Adipose tissue (tissue), 3 donors: ENCODE measurements at regions not wholly inside any gene's neighbourhood (a gene's known extent, or its start where the extent isn't known, plus 50 kb on each side); places are given as distances from the start of the nearest gene placed in this dataset.
"Not testable (repeated sequence)": the region's sequence is repeated elsewhere in the genome, so short reads cannot be mapped to it uniquely, and the experiment has no call there.

ENCODE experiments used
- H3K27ac ChIP-seq: one replicate; pipeline ENCODE4 v1.5.1; 2013; ENCODE audit warnings: low read depth, low read length
- WGBS, 3 donors: extraction: QIAGEN DNeasy Blood & Tissue Kit; methylation state at CpG; one replicate each; pipeline ENCODE4 v1.1.7; 2013; 5-methylcytosine and 5-hydroxymethylcytosine counted together
- donor health status: healthy with polysubstance abuse.
- donor health status: Bipolar disorder and iron deficiency.
- donor health status: healthy.

DNA sequence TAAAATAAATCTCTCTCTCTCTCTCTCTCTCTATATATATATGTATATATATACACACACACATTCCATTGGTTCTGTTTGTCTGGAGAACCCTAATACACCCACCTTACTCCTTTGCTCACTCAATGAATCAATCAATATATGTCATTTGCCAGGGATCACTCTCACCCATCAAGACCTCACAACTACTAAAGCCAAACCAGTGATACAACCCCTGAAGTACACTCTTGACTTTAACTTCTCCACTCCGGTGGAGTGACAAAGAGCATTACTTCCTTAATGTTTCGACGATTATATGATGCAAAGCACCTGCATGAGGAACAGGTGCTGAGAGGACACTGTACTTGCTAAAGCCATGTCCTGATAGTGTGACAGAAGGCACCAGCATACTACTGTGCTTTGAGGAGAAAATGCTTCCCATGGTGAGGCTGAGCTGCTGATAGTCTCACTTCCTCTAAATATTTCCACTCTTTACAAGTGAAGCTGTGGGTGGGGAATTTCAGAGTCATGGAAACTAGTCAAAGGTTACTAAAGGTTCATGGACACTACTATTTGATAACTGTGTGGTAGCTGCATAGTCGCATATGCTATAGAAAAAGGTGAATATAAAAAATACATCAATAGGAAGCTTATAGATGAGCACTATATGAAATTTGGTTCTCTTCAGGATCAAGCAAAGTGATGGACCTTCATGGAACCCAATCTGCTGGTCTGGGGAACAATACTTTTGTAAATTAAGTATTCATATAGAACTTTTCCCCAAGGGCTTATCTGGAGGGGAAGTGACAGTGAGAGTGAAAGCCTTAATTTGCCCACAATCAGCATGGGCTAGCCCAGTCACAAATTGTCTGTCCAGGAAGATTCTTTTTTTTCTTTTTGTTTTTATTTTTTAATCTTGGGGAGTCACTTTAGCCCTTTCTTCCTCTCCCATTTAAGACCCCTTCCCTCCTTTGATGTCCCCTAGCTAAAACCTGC is 141.9 kb upstream of the NEDD9 start:
- 66 to 82% (median 67%) methylated on average over 4 of the region's 4 CpGs for WGBS, 3 donors

DNA sequence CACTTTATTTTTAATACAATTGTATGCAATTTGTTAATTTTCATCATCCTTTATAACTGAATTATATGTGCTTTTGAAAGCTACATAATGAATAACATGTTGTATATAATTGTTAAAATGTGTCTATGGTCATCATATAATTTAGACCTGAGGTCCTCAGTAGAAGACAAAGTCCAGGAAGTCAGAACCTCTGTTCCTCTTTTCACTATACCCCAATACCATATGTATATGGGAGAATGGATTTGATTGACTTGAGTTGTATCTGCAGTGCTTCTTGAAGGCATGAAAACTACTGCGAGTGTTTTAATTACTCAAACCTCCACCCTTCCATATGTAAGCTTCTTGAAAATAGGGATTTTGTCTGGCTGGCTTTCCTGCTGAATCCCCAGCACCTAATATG is 140.7 kb upstream of the NEDD9 start:
- WGBS, 3 donors, result 82 to 98% (median 89%) methylated on average over 1 of the region's 1 CpG
- no peak overlapping the region for H3K27ac ChIP-seq

More for the DNA sequence above, 141.9 kb upstream of the NEDD9 start:
- no peak overlapping the region for H3K27ac ChIP-seq

DNA sequence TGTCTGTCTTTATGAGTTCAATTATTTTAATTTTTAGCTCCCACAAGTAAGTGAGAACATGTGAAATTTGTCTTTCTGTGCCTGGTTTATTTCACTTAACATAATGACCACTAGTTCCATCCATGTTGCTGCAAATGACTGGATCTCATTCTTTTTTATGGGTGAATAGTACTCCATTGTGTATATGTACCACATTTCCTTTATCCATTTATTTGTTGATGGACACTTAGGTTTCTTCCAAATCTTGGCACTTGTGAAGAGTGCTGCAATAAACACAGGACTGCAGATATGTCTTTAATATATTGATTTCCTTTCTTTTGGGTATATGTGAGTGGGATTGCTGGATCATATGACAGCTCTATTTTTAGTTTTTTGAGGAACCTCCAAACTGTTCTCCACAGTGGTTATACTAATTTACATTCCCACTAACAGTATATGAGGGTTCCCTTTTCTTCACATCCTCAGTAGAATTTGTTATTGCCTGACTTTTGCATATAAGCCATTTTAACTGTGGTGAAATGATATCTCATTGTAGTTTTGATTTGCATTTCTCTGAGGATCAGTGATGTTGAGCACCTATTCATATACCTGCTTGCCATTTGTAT is 139.8 kb upstream of the NEDD9 start:
- H3K27ac ChIP-seq, result not testable (repeated sequence)

DNA sequence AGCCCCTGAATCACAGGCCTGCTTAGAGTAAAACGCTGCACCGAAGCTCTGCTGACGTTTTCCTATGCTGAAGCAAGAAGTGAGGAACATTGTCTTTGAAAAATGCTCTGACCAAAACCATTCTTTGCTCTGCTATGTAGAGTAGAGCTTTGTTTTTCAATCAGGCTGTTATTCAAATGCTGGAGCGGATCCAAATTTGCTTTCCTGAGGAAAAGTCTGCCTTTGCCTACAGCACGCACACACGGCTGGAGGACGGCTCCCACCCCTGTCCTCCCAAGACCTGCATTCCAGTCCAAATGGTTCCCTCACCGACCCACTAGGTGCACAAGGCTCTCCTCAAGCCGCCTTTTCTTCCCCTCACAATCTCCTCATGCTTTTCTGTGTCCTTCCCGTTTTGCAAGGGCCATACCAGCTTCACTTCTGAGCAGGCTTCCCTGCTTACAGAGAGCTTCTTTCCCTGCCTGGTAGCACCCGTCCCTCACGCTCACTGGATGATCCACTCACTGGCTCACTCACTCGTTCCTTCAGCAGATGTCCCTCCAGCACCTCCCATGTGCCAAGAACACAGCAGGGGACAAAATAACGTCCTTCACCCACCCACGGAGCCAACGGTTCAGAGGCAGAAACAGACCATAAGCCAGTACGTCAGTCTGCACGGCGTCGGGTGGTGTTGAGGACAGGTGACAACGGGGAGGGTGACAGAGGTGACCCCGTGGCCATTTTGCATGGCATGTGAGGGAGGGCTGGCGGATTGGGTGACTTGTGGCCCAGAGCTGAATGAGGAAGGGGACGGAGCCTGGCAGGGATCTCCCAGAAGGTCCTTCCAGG is 137.9 kb upstream of the NEDD9 start:
- WGBS, 3 donors, result 75 to 78% (median 75%) methylated on average over 24 of the region's 24 CpGs
- H3K27ac ChIP-seq, result no peak overlapping the region

DNA sequence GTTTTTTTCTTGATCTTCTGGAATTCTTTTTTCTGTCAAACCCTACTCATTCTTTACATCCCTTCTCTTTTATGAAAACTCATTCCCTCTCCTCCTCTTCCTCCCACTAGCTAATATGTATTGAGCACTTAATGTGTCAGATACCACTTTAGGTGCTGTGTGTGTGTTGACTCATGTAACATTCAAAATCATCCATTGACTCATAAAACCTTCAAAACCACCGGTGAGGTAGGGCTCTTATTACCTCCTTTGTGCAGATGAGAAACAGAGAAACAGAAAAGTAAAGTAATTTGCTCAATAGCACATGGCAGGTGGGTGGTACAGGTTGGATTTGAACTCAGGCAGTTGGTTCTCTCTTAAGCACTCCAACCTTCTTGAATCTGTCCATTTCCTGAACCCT is 136.3 kb upstream of the NEDD9 start:
- WGBS, 3 donors, result 52 to 81% (median 71%) methylated on average over 1 of the region's 1 CpG
- H3K27ac ChIP-seq, result no peak overlapping the region

DNA sequence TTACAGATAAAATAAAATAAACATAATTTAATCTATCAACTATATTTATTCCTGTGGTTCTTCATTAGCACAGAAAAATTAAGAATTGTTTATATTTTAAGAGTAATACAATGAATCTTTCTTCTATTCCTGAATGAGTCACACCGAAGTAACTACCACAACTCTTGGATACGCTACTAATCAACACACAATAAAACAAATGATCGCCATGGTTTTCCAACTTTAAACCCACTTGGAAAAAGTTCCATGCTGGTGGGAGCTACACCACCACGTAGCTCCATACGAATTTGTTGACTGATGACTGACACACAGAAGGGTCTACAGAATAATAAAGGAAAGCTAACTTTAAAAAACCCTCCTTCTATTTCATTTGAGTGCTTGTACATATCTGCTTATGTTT is 135.8 kb upstream of the NEDD9 start:
- H3K27ac ChIP-seq, result no peak overlapping the region
- 84 to 95% (median 94%) methylated on average over 5 of the region's 5 CpGs for WGBS, 3 donors

DNA sequence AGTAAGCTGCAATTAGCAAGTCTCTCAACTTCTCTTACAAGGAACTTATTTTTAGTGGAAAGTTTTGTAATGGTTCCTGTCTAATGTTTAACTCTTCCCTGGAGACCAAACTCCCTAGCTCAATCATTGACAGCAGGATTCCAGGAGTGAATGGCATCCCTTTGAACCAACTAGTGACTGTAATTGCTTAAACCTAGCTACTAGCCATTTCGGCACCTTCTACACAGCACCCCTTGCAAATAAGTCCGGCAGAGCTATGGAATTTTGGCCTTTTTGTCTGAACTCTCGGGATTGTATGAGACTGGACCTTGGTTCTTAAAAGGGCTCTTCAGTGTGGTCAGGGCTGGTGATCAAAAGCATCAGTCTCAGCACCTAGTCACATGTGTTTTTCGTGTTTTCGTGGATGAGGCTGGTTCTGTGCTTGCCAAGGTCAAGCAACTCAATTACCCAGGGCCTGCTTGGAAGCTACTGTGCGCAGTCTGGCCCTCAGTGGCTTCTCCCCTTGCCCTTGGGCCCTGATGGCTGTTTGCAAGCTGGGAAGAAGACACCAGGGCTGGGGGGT is 135.3 kb upstream of the NEDD9 start:
- WGBS, 3 donors, result 50 to 83% (median 74%) methylated on average over 6 of the region's 6 CpGs
- no peak overlapping the region for H3K27ac ChIP-seq

DNA sequence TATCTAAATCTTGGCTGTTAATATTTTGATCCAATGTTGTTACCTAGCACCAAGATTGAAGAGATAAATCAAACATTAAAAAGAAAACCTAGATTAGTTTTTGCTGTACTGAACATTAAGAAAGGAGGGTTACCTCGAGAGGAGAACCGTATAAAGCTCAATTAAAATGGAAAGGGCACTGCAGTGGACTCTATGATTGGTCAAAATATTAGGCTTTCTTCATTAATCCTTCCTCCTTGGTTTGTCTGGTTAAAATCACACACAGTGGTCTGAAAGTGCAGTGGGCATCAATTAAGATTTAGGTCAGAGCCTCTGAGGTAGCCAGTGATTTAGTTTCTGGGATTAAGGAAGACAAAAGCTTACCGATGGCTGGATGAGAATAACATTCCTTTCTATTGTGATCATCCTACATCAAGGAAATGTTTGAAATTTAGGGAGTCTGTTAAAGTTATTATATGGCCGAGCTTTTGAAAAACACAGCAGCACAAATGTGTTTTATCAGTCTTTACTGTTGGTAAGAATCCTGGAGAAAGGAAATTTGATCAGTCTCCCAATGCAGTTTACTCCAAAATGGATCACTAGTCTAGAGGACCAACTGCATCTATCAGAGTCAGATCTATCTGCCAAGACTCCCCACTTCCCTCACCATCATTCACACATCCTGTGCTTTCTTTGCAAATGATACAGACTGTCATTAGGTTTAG is 134.6 kb upstream of the NEDD9 start:
- WGBS, 3 donors, result 51 to 60% (median 55%) methylated on average over 4 of the region's 4 CpGs
- no peak overlapping the region for H3K27ac ChIP-seq

DNA sequence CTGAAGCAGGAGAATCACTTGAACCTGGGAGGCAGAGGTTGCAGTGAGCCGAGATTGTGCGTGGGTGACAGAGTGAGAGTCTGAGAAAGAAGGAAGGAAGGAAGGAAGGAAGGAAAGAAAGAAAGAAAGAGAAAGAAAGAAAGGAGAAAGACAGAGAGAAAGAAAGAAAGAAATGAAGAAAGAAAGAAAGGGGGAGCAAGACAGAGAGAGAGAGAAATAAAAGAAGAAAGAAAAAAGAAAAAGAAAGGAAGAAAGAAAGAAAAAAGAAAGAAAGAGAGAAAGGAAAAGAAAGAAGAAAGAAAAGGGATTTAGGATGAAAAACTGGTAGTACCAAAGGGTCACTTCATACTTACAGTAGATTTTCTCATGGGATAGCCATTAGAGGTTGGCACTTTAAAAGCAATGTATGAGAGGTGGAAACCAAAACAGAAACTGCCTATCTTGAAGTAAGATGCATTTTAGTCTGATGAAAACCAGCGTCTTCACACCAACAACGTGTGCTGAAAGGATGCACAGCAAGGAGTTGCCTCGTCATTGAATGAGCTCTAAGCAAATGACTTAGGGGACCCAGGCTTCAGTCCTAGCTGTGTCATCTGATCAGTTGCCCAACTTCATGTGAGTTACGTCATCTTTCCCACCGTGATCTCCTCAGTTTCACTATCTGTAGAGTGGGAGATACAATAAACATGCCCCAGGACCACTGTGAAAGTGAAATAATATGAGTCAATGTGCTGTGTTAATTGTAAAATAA is 133.9 kb upstream of the NEDD9 start:
- H3K27ac ChIP-seq, result no peak overlapping the region
- WGBS, 3 donors, result 55 to 81% (median 58%) methylated on average over 7 of the region's 7 CpGs

DNA sequence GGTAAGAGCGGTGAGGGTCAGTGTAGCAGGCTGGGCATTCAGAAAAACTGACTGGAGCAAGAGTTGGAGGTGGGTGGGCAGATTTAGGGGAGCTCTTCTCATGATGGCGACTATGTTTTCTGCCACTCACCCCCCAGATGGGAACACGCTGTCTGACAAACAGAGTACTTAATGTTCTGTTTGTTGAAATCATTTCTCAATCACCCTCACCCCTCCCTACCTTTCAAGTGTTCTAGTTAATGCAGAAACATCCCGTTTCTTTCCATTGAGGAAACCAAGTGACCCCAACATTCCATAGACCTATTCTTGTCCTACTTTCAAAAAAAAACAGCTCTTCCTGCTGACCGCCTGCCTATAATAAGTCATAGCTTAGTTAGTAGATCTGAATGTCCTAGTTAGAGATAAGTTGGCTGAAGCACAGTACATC is 132.5 kb upstream of the NEDD9 start:
- WGBS, 3 donors, result 43 to 58% (median 48%) methylated on average over 5 of the region's 5 CpGs
- no peak overlapping the region for H3K27ac ChIP-seq

DNA sequence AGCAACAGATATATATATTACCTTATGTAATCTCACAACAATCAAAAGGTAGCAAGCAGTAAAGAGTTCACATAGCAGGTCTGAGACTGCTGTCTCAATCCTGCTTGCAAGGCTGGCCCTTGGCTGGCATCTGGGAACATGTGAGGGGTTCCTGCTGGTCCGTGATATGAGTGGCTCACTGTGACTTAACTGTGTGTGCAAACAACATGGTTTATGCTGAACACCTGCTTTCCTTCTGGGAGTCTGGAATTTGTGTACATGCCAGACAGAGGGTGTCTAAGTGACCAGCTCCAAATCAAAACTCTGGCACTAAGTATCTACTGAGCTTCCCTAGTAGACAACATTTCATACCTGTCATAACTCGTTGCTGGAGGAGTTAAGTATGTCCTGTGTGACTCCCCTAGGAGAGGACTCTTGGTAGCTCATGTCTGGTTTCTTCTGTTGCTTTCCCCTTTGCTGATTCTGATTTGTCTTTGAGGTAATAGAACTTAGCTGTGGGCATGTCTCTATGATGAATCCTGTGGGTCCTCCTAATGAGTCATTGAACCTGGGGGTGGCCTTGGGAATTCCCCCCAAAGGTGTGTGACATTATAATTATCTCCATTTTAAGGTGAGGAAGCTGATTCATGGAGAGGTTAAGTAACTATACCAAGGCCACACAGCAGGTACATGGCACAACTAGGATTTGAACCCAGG is 131.6 kb upstream of the NEDD9 start:
- 29 to 78% (median 68%) methylated on average over 2 of the region's 2 CpGs for WGBS, 3 donors

DNA sequence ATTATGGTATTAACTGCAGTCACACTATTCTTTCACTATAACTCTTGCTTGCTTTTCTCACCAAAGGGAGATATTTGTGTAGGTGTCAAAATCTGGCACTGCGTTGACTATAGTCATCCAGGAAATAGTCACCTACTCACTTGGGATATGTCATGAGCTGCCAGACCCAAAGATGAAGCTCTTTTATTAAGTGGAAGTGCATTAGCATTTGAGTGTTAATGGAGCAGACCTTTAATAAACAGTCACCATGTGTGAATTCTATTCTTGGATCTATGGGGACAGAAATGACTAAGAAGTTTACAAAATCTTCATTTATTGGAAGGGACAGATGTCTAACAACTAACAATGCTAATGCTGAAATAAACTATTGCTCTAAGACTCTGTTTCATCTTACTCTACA is 130.1 kb upstream of the NEDD9 start:
- WGBS, 3 donors, result 61 to 88% (median 73%) methylated on average over 1 of the region's 1 CpG
- no peak overlapping the region for H3K27ac ChIP-seq

More for the DNA sequence above, 131.6 kb upstream of the NEDD9 start:
- H3K27ac ChIP-seq, result no peak overlapping the region

DNA sequence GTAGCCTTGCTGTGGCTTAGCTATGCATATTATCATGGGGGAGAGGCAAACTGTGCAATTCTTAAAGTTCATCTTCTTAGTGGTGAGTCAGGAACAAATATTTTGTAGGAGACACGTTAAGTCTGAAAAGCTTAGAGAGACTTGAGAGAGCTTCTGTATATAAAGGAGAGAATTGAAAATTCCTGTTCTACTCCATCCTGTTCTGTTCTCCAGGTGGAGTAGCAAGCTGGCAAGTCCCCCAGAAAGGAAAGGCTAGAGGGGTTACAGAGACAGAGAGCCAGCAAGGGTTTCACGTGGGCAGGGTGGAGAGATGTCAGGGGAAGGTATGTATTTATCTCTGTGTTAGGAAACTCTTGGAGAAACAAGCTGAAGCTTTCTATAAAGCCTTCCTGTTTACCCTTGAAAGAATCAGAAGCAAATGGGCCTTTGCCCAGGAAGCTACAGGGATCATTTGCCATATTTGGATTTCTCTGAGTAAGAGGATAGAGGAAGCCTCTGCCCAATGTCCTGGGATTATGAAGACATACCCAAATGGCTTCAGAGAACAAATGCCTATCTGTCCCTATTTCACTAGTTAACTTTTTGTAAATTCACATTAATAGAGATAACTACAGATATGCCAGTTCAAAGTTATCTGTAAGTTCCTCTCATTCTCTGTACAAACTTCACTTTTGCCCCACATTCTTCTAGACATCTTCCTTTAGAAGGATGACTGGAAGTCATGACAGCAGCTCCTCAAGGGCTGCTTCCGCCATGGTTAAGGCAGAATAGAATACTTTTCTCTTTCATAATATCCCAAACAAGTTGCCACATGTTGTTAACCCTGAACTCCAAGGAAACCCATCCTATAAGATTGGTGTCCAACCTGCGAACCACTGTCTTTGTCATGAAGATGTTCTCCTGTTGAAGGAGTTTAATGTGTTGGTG is 126.7 kb upstream of the NEDD9 start:
- H3K27ac ChIP-seq, result no peak overlapping the region
- 75 to 80% (median 77%) methylated on average over 4 of the region's 4 CpGs for WGBS, 3 donors

DNA sequence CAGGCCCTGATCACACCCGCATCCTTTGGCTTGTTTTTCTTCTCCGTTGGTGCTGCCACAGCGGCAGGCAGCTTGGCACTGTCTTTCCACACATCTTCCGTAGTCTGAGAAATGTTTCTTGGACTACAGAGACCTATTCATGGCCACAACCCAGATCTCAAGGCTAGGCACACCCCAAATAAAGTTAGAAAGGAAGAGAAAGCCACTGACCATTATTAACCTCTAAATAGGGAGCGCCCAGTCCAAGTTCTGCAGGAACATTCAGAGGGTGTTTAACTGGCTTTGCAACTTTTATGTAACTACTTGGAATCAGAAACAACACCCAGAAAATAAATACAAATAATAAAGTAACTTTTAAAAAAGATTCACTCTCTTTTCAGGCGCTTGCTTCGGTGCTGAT is 124.8 kb upstream of the NEDD9 start:
- 78 to 83% (median 79%) methylated on average over 7 of the region's 7 CpGs for WGBS, 3 donors
- H3K27ac ChIP-seq, result no peak overlapping the region

DNA sequence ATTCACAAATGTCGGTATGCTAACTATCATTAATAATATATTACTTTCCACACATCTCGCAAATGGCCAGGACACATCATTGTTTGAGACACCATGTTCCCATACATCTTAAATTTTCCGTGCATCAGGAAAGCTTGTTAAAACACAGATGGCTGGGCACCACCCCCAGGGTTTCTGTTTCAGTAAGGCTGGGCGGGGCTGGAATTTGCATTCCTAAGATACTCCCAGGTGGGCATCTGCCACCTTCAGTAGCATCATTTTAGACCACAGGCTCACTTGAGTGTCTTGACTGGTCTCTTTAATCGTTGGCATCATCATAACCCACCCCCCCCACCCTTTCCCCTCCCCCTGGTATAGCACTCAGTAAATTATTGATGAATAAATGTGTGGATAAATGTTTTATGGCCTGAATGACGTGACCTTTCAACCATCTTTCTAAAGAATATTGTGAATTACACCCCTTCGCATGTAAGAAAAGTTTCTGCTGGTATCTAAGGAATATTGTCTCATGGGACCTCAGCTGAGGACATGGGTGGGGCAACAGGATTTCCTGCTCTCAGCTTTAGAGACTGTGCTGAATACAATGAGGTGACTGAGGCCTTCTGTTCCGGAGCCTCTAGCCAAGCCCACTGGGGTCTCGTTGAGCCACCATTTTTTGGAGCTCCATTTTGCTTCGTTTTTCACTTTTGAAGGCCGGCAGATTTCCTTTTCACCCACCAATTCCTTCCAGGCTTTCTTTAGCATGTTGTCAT is 124.1 kb upstream of the NEDD9 start:
- H3K27ac ChIP-seq, result no peak overlapping the region
- 64 to 78% (median 69%) methylated on average over 11 of the region's 11 CpGs for WGBS, 3 donors
